IPS-NIHi7 (cell line): ENCODE measurements at regions not wholly inside any gene's neighbourhood (a gene's known extent, or its start where the extent isn't known, plus 50 kb on each side); places are given as distances from the start of the nearest gene placed in this dataset.

Experiments
- DNase-seq: peaks from one replicate; pipeline ENCODE4 v3.0.0; 2012; ENCODE audit warnings: mixed read lengths; ENCODE audit errors: extremely low spot score

- no peak for DNase-seq
These were observed 111.6 kb upstream of the SPACA1 start for GRCh38 chr6:87936065-87936464.

GRCh38 chr6:87935196-87935595 is 112.4 kb upstream of the SPACA1 start:
- no peak for DNase-seq

- DNase-seq, result peak; percentile 50
These were observed 115.3 kb upstream of the SPACA1 start for GRCh38 chr6:87932361-87932760.

- DNase-seq, result peak; percentile 90
These were observed 117.8 kb upstream of the SPACA1 start for GRCh38 chr6:87929843-87930288.

- no peak for DNase-seq
These were observed 121.0 kb upstream of the SPACA1 start for GRCh38 chr6:87926687-87927086.

GRCh38 chr6:87926072-87926471 is 121.6 kb upstream of the SPACA1 start:
- DNase-seq, result no peak

DNA sequence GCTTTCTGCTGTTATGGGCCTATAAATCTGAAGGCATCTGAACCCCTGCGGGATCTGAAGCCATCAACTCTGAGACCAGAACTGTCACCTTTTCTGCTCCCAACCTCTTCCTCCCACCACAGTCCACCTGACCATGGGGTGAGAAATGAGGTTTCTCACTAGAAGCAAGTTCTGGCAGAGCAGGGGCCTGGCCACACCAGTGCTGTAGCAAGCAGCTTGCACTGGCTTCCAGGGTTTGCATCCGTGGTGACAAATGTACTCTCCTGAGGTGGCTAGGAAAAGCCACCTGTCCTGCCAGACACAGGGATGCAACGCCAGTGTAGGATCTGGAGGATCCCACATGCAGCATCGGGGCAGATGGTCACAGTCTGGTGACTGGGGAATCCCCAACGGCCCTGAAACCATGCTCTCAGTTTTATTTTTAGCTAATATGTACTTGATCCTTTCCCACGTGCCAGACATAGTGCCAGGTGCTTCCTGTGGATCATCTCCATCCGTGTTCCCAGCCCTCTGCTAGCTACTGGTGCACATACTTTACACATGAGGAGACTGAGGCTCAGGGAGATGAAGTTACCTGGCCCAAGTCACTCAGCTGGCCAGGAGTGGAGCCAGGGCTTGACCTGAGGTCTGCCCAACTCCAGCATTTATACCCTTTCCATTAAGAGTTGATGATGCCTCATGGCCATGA is 122.1 kb upstream of the SPACA1 start:
- no peak for DNase-seq

DNA sequence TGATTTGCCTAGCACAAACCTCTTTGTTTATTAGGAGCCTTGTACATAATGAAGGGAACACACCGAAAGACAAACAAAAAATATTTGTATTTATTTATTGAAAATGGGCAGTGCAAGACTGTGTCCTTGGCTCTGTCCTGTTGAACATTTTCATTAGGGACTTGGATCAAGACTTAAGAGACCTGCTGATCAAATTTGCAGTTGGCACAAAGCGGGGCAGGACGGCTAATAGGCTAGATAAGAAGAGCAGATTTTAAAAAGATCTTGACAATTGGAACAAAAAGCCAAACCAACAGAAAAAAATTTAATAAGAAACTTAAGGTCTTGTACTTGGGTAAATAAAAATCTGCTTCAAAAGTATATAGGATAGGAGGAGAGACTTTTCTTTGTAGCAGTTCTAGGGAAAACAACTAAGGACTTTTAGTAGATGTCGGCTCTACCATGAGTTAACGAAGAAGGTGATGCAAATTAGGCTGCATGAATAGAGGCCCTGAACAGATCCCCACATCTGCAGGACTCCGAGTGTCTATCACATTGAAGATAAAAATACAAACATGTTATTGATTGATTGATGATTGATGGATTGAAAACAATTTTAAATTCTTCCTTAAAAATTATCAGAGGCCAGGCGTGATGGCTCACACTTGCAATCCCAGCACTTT is 124.1 kb upstream of the SPACA1 start:
- DNase-seq, result no peak

GRCh38 chr6:87922947-87923330 is 124.7 kb upstream of the SPACA1 start:
- DNase-seq, result no peak

- DNase-seq, result no peak
These were observed 125.3 kb upstream of the SPACA1 start for GRCh38 chr6:87922196-87922946.

DNA sequence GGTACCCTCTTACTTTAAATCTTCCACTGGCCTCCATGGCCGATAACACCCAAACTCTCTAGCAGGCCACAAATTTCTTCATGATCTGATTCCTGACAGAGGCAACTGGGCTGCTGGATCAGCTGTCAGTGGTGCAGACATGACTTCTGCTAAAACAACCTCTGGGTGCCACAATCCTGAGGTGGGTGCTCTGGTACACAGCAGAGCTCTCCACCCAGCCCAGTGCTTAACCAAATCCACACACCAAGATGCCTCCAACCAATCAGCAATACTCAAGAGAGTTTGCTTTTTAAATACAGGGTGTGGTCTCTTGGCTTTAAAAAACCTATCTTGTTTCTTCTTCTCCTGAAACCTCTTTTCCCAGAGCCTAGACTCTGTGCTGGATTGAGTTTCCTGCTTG is 126.6 kb upstream of the SPACA1 start:
- DNase-seq, result no peak

DNA sequence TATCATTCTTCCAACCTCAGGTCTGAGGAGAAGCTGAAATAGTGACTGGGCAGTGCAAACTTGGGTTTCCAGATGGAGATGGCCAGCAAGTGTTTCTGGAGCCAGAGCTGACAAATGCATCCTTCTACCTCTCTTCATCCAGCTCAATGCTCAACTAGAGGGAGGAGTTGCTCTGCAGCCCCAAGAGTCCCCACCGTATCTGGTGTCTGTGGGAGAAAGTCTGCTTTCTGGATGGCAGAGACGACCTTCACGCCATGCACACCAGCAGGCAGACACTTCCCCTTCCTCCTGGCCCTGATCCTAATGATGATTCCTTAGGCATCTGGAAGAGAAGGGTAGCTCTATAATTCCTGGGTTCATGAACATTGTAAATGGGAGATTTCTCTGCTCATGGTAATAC is 127.4 kb upstream of the SPACA1 start:
- no peak for DNase-seq

DNA sequence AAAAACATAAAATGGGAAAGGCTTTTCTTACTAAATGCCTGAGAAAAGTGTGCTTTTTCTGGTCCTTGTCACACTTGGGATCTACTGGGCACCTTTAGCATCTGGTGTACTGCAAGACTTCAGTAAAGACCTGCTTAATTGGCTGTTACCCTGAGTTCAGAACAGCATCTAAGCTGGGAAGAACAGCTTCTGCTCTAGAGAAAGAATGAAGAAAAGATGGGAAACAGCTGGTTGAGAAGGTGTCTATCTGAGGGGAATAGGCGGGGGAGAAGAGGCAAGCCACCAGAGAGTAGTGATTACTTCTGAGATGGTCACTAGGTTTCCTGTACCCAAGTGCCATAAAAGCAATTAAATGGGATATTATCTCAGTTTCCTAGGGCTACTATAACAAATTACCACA is 128.2 kb upstream of the SPACA1 start:
- DNase-seq, result no peak

- no peak for DNase-seq
These were observed 128.6 kb upstream of the SPACA1 start for GRCh38 chr6:87919001-87919400.

DNA sequence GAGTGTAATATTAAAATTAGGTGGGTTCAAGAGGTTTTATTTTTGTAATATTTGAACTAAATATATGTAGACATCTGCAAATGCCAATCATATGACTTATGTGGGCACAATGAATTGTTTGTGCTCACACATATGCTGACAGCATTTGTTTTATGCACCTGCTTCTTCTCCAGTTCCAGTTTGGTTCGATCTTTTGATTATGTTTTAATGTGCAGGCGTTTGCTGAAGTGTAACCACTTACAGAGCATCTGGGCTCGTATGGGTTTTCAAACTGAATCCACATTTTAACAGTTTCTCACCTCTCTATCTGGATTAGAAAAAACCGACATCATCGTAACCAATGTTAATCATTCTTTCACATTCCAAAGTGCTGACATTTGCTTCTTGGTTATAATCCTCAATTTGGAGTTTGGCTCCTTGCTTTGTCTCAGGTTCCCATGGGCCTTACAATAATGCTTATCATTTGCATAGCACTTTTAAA is 129.1 kb upstream of the SPACA1 start:
- no peak for DNase-seq

DNA sequence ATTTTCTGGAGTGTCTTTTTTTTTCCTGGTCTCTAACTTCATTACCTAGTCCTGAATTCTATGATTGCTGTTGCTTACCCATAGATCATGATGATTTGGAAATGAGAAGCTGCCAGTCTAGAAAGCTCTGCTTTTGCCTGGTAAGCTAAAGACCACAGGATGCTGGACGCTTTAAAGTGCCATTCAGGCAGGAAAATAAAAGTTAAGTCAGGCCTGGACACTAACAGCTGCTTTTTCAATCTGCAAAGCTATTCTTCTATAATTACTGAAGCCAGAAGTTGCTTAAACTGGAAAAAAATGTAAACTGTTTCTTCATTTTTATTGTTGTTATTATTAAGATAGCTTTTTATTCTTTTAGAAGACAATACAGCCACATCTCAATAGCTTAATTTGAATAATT is 129.8 kb upstream of the SPACA1 start:
- DNase-seq, result no peak

- no peak for DNase-seq
These were observed 131.2 kb upstream of the SPACA1 start for GRCh38 chr6:87916446-87916845.

GRCh38 chr6:87914637-87915395 is 132.8 kb upstream of the SPACA1 start:
- DNase-seq, result no peak

- DNase-seq, result no peak
These were observed 133.7 kb upstream of the SPACA1 start for GRCh38 chr6:87913974-87914373.

DNA sequence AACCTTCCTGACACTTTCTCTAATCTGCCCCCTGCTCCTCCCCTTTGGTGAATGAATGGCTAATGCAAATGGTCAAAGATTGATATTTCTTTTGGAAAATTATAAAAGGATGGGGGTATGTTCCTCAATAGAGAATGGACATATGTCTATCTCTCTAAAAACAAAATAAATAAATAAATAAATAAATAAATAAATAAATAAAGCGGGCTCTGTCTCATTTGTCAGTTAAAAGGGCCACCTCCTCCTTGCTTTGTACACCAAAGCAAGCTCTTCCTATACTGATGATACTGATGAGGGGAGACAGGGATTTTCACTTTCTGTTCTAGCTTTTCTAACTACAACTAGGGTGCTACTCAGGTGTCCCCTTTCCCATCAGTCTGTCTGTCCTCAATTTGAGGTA is 135.5 kb upstream of the SPACA1 start:
- no peak for DNase-seq

DNA sequence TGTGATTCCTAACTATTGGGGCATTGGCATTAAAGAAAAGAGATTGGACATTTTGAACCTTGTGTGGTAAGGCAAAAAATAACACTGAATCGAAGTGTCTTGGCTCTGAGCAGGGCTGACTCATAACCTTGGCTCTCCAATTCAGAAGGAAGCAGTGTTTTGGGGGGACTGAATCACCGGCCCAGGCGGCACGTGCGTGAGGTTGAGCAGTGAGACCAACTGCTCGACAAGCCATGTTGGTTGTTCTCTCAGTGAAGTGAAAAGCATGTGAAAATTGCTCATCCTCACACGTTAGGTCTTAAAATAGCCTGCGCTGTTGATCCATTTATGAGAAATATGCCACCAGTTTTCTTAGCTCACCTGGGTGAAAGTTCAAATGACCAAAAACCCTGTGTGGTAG is 137.8 kb upstream of the SPACA1 start:
- no peak for DNase-seq
